Peyer's patch (tissue), 4 donors: ENCODE measurements at regions not wholly inside any gene's neighbourhood (a gene's known extent, or its start where the extent isn't known, plus 50 kb on each side); places are given as distances from the start of the nearest gene placed in this dataset.

Experiments used
- DNase-seq, 3 donors: peaks; one replicate each; pipeline ENCODE4 v3.0.0-alpha.2; 2017 to 2019
- H3K27ac ChIP-seq, 4 donors: fragments of 200-600 bp; sonication (generic); one replicate each; pipeline ENCODE4 v1.5.1; 2016 to 2019
- H3K27me3 ChIP-seq, 2 donors: fragments of 200-600 bp; sonication (generic); one replicate each; pipeline ENCODE4 v1.5.1; 2019
- H3K36me3 ChIP-seq, 3 donors: fragments of 200-600 bp; sonication (generic); one replicate each; pipeline ENCODE4 v1.5.1; 2016 to 2019
- H3K4me1 ChIP-seq, 4 donors: fragments of 200-600 bp; sonication (generic); one replicate each; pipeline ENCODE4 v1.5.1; 2016 to 2019
- H3K4me3 ChIP-seq, 4 donors: fragments of 200-600 bp; sonication (generic); 1 replicate in 3 of 4; 2 replicates in 1 of 4; pipeline ENCODE4 v1.5.1; 2016 to 2019; ENCODE audit warnings: mild to moderate bottlenecking in 1 of 4
- H3K9me3 ChIP-seq, 4 donors: fragments of 200-600 bp; sonication (generic); one replicate each; pipeline ENCODE4 v1.5.1; 2016 to 2019; ENCODE audit warnings: mild to moderate bottlenecking in 1 of 4
- POLR2A ChIP-seq, 2 donors: fragments of 450-650 bp; IDR thresholded peaks; one replicate each; pipeline ENCODE4 v1.5.1; 2017; ENCODE audit warnings: antibody characterized with exemption in 2 of 2, mild to moderate bottlenecking in 2 of 2, moderate library complexity in 2 of 2
- TF ChIP-seq, protein P1 (sequence below), 6 experiments: fragments of 450-650 bp in 4 of 6; fragments of 200-600 bp in 2 of 6; sonication (generic) in 1 of 6; IDR thresholded peaks; one replicate each; pipeline ENCODE4 v1.5.1; 2017 to 2019; ENCODE audit warnings: antibody characterized with exemption in 6 of 6, mild to moderate bottlenecking in 3 of 6, moderate library complexity in 1 of 6

DNA sequence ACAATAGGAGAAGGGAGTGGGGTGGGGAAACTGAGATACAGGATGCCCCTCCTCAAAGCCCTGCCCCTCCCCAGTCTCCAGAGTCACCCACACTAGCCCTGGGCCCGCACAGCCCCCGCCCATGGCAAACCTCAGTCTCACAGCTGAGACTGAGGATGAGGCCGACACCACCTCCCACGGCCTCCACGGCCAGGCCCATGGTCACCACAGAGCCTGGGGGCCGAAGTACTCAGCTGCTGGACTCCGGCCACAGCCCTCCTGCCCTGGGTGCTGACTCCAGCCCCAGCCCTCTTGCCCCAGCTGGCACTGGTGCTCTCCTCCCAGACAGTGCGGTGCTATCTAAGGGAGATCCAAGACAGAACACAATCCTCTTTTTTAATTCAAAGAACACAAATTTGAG, 176.1 kb downstream of the TTLL2 start:
- no peak overlapping the region for H3K27ac ChIP-seq
- no peak overlapping the region for H3K4me3 ChIP-seq
- H3K27me3 ChIP-seq: no peaks in the 10 kb centered on the region
- H3K4me1 ChIP-seq: peaks cover 0 to 9% (median 3%) of the 10 kb centered on the region in 4 donors
- no peak for DNase-seq
- TF ChIP-seq, protein P1, sequence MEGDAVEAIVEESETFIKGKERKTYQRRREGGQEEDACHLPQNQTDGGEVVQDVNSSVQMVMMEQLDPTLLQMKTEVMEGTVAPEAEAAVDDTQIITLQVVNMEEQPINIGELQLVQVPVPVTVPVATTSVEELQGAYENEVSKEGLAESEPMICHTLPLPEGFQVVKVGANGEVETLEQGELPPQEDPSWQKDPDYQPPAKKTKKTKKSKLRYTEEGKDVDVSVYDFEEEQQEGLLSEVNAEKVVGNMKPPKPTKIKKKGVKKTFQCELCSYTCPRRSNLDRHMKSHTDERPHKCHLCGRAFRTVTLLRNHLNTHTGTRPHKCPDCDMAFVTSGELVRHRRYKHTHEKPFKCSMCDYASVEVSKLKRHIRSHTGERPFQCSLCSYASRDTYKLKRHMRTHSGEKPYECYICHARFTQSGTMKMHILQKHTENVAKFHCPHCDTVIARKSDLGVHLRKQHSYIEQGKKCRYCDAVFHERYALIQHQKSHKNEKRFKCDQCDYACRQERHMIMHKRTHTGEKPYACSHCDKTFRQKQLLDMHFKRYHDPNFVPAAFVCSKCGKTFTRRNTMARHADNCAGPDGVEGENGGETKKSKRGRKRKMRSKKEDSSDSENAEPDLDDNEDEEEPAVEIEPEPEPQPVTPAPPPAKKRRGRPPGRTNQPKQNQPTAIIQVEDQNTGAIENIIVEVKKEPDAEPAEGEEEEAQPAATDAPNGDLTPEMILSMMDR (IDR thresholded peaks at IDR 0.05): no peak
- TF ChIP-seq POLR2A (IDR thresholded peaks at IDR 0.05): no peak
- H3K9me3 ChIP-seq: no peaks in the 10 kb centered on the region
- no peaks in the 10 kb centered on the region for H3K36me3 ChIP-seq

DNA sequence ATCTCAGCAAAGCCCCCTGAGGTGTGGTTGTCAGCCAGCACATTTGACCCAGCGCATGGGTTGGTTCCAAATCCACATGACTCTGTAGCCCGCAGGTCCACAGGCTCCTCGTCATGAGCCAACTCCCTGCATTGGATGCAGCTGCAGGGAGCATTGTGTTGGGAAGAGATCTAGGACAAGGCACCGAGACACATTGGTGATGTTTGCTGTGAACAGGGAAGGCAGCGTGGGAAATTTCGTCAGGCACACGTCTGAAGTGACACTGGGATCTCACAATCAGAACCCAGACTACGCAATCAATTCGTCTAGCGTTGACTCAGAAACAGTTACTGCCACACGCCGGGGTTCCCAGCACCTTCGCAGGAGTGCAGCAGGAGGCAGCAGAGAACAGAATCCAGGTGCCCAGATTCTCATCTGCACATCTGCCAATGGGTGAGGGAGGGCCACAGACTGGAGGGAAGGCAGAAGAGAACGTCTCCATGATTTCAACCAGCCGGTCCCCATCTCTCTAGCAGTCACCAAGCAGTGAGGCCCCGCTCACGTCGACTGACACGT, 177.0 kb downstream of the TTLL2 start:
- H3K27ac ChIP-seq: no peak overlapping the region
- no peaks in the 10 kb centered on the region for H3K9me3 ChIP-seq
- peaks cover 0 to 8% (median 3%) of the 10 kb centered on the region in 4 donors for H3K4me1 ChIP-seq
- no peak for TF ChIP-seq POLR2A (IDR thresholded peaks at IDR 0.05)
- TF ChIP-seq, protein P1 (IDR thresholded peaks at IDR 0.05): peak in 4 of 6 experiments; percentile 35 to 85 (median 80)
- DNase-seq: peak in 2 of 3 donors; percentile 77 to 81
- H3K36me3 ChIP-seq: no peaks in the 10 kb centered on the region
- H3K27me3 ChIP-seq: no peaks in the 10 kb centered on the region
- H3K4me3 ChIP-seq: no peak overlapping the region

DNA sequence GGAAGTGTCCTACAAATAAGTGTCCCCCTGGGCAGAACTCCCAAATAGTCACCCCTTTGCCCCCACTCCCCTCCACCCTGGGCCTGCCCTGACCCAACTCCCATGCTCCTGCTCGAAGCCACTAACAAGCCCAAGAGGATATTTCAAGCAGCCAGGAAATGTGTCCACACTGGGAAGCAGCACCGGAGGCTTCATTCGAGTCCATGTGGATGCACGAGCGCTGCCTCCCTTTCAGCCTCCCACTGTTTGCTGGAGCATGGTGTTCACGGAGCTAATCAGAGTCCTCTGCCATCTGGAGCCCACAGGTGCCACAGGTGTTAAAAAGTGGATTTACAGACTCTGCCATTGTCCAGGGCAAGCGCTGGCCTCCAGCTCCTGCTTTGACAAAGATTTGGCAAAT, 177.6 kb downstream of the TTLL2 start:
- H3K27me3 ChIP-seq: no peaks in the 10 kb centered on the region
- TF ChIP-seq, protein P1 (IDR thresholded peaks at IDR 0.05): no peak
- no peak for TF ChIP-seq POLR2A (IDR thresholded peaks at IDR 0.05)
- no peak for DNase-seq
- no peaks in the 10 kb centered on the region for H3K36me3 ChIP-seq
- no peak overlapping the region for H3K4me3 ChIP-seq
- no peaks in the 10 kb centered on the region for H3K9me3 ChIP-seq
- no peak overlapping the region for H3K27ac ChIP-seq
- peaks cover 0 to 10% (median 3%) of the 10 kb centered on the region in 4 donors for H3K4me1 ChIP-seq

DNA sequence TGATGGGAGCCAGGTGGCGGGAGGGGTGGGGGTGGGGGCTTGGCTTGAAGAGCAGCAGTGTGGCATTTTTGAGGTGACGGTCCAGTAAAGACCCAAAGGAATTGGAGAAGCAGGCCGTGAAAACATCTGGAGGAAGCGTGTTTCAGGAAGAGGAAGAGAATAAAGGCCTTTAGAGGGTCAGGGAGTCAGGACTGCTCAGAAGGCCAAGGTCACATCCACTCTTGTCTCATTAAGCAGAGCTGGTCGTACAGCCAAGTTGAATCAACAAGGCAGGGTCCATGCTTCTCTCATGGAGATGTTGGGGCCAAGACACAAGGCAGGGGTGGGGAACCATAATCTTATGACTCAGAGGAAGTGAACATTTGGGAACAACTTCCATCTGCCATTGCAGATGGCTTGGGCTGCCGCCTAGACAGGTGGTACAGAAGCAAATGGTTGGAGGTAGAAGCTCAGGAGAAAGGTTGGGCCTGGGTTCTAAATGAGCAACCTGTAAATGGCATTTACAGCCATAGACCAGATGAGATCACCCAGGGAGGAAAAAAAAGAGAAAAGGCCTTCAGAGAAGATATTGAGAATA, 179.6 kb downstream of the TTLL2 start:
- Histone ChIP-seq H3K36me3 (no peaks in the 10 kb centered on the region), H3K9me3 (no peaks in the 10 kb centered on the region), H3K27me3 (no peaks in the 10 kb centered on the region), H3K4me3 (no peak overlapping the region), H3K27ac (no peak overlapping the region), H3K4me1 (peaks cover 0 to 10% (median 0%) of the 10 kb centered on the region in 4 donors)
- DNase-seq: no peak
- TF ChIP-seq, protein P1 (IDR thresholded peaks at IDR 0.05): no peak
- TF ChIP-seq POLR2A (IDR thresholded peaks at IDR 0.05): no peak

DNA sequence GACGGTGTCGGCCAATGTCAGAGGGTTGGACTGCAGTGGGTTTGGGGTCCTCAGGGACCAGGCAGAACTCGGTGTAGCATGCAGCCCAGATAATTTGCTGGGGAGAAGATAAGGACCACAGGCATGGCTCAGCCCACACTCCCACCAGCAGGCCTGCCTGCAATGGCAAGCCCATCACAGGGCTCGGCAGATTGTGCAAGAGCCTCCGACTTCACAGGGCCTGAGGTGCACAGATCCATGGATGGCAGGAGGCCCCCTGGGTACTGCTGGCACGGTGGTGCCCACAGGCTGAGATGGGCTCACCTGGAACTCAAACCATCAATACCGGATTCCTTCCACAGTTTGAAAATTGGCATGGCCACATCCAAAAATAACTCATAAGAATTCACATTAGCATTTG, 180.3 kb downstream of the TTLL2 start:
- H3K27me3 ChIP-seq: no peaks in the 10 kb centered on the region
- no peak for DNase-seq
- no peak overlapping the region for H3K4me3 ChIP-seq
- H3K4me1 ChIP-seq: peaks cover 0 to 4% (median 0%) of the 10 kb centered on the region in 4 donors
- H3K27ac ChIP-seq: no peak overlapping the region
- H3K9me3 ChIP-seq: no peaks in the 10 kb centered on the region
- H3K36me3 ChIP-seq: no peaks in the 10 kb centered on the region
- no peak for TF ChIP-seq POLR2A (IDR thresholded peaks at IDR 0.05)
- TF ChIP-seq, protein P1 (IDR thresholded peaks at IDR 0.05): no peak
